ENCODE measurements at regions not wholly inside any gene's neighbourhood (a gene's known extent, or its start where the extent isn't known, plus 50 kb on each side); places are given as distances from the start of the nearest gene placed in this dataset.

- TF ChIP-seq CTCF (conservative IDR thresholded peaks at IDR 0.05; ENCODE audit: low read depth, low read length) (no peak), EZH2 (IDR thresholded peaks at IDR 0.05; ENCODE audit: low read length, unreplicated experiment) (no peak)
Measured at GRCh38 chr17:74070998-74071679, 132.3 kb upstream of the RPL38 start.

All from PC-3 (cell line).